Liver (tissue), 8 donors: ENCODE measurements at regions not wholly inside any gene's neighbourhood (a gene's known extent, or its start where the extent isn't known, plus 50 kb on each side); places are given as distances from the start of the nearest gene placed in this dataset.
"Not testable (repeated sequence)": the region's sequence is repeated elsewhere in the genome, so short reads cannot be mapped to it uniquely, and the experiment has no call there.

Experiments
- DNase-seq: peaks from one replicate; pipeline ENCODE4 v3.0.0-alpha.2; 2017; ENCODE audit warnings: low spot score
- H3K27ac ChIP-seq, 2 donors: one replicate each; pipeline ENCODE4 v1.7.0; 2013; ENCODE audit warnings: inconsistent platforms in 2 of 2, low read length in 2 of 2, control low read depth in 1 of 2, low read depth in 1 of 2, mild to moderate bottlenecking in 1 of 2
- H3K27me3 ChIP-seq, 4 donors: one replicate each; pipeline versions ENCODE4 v1.6.1 to v1.7.0; 2013; ENCODE audit warnings: low read length in 3 of 4, inconsistent platforms in 1 of 4, mild to moderate bottlenecking in 1 of 4, moderate library complexity in 1 of 4; ENCODE audit not compliant: control insufficient read depth in 4 of 4, insufficient read depth in 4 of 4
- H3K36me3 ChIP-seq, 4 donors: one replicate each; pipeline versions ENCODE4 v1.6.1 to v1.7.0; 2013; ENCODE audit warnings: low read length in 3 of 4, mild to moderate bottlenecking in 3 of 4, low read depth in 1 of 4, moderate library complexity in 1 of 4; ENCODE audit not compliant: control insufficient read depth in 4 of 4, insufficient read depth in 3 of 4
- H3K4me1 ChIP-seq, 4 donors: one replicate each; pipeline versions ENCODE4 v1.6.1 to v1.7.0; 2013; ENCODE audit warnings: low read length in 3 of 4, mild to moderate bottlenecking in 3 of 4, moderate library complexity in 1 of 4; ENCODE audit not compliant: control insufficient read depth in 4 of 4, insufficient read depth in 4 of 4
- H3K4me3 ChIP-seq, 3 donors: one replicate each; pipeline versions ENCODE4 v1.6.1 to v1.7.0; 2013; ENCODE audit warnings: low read length in 3 of 3, control low read depth in 1 of 3, low read depth in 1 of 3, mild to moderate bottlenecking in 1 of 3
- H3K9ac ChIP-seq, 2 donors: one replicate each; pipeline ENCODE4 v1.7.0; 2013; ENCODE audit warnings: low read length in 2 of 2, mild to moderate bottlenecking in 2 of 2, moderate library complexity in 2 of 2, control low read depth in 1 of 2, low read depth in 1 of 2
- H3K9me3 ChIP-seq, 4 donors: one replicate each; pipeline versions ENCODE4 v1.6.1 to v1.7.0; 2013; ENCODE audit warnings: low read length in 3 of 4; ENCODE audit not compliant: control insufficient read depth in 4 of 4
- FOXA2 ChIP-seq: IDR thresholded peaks from 2 replicates; pipeline ENCODE4 v1.6.1; 2016; ENCODE audit warnings: antibody characterized with exemption
- HNF4A ChIP-seq, 2 donors: conservative IDR thresholded peaks; 2 replicates each; pipeline ENCODE4 v1.6.1; 2016; ENCODE audit warnings: antibody characterized with exemption in 2 of 2, mild to moderate bottlenecking in 2 of 2
- HNF4G ChIP-seq: IDR thresholded peaks from 2 replicates; pipeline ENCODE4 v1.6.1; 2016; ENCODE audit warnings: antibody characterized with exemption
- MAX ChIP-seq: IDR thresholded peaks from 2 replicates; pipeline ENCODE4 v1.6.1; 2016; ENCODE audit warnings: antibody characterized with exemption
- NR2F2 ChIP-seq: IDR thresholded peaks from 2 replicates; pipeline ENCODE4 v1.6.1; 2016; ENCODE audit warnings: antibody characterized with exemption
- RAD21 ChIP-seq, 2 donors: IDR thresholded peaks; 2 replicates each; pipeline ENCODE4 v1.6.1; 2016; ENCODE audit warnings: antibody characterized with exemption in 2 of 2, mild to moderate bottlenecking in 2 of 2
- REST ChIP-seq: IDR thresholded peaks from 2 replicates; pipeline ENCODE4 v1.6.1; 2016; ENCODE audit warnings: antibody characterized with exemption, mild to moderate bottlenecking
- RXRA ChIP-seq, 2 donors: IDR thresholded peaks; 2 replicates each; pipeline ENCODE4 v1.6.1; 2017 to 2018; ENCODE audit warnings: antibody characterized with exemption in 2 of 2, mild to moderate bottlenecking in 1 of 2
- SP1 ChIP-seq: IDR thresholded peaks from 2 replicates; pipeline ENCODE4 v1.6.1; 2018; ENCODE audit warnings: antibody characterized with exemption, mild to moderate bottlenecking
- ZBTB33 ChIP-seq: IDR thresholded peaks from 2 replicates; pipeline ENCODE4 v1.6.1; 2016; ENCODE audit warnings: antibody characterized with exemption
- WGBS: extraction: QIAGEN DNeasy Blood & Tissue Kit; methylation state at CpG from one replicate; pipeline ENCODE4 v1.1.7; 2013; 5-methylcytosine and 5-hydroxymethylcytosine counted together
- TF ChIP-seq, protein P1 (sequence below): fragments of 150-350 bp; IDR thresholded peaks from 2 replicates; pipeline ENCODE4 v1.5.1; 2017; ENCODE audit warnings: improper control_type of control experiment, low read depth, low read length; ENCODE audit not compliant: missing input control
- TF ChIP-seq, protein P2 (sequence below): IDR thresholded peaks from 2 replicates; pipeline ENCODE4 v1.6.1; 2016; ENCODE audit warnings: antibody characterized with exemption
- donor health status: healthy.
- donor health status: healthy.
- donor health status: healthy.
- donor health status: healthy.
- donor health status: healthy.

GRCh38 chr18:70398076-70398475, 109.2 kb downstream of the SOCS6 start:
- Histone ChIP-seq H3K36me3 (no peaks in the 10 kb centered on the region), H3K27me3 (no peaks in the 10 kb centered on the region), H3K9ac (no peak overlapping the region), H3K4me3 (no peak overlapping the region), H3K4me1 (no peaks in the 10 kb centered on the region), H3K27ac (no peak overlapping the region), H3K9me3 (no peaks in the 10 kb centered on the region)
- DNase-seq: no peak
- 96% methylated on average over 1 of the region's 1 CpG for WGBS
- no peak for TF ChIP-seq HNF4A (conservative IDR thresholded peaks at IDR 0.05)

GRCh38 chr18:70397259-70397925, 108.5 kb downstream of the SOCS6 start:
- Histone ChIP-seq H3K36me3 (no peaks in the 10 kb centered on the region), H3K9me3 (no peaks in the 10 kb centered on the region), H3K4me3 (no peak overlapping the region), H3K9ac (no peak overlapping the region), H3K27me3 (no peaks in the 10 kb centered on the region), H3K4me1 (no peaks in the 10 kb centered on the region), H3K27ac (no peak overlapping the region)
- no peak for TF ChIP-seq HNF4G
- TF ChIP-seq HNF4A (conservative IDR thresholded peaks at IDR 0.05): no peak
- no peak for TF ChIP-seq FOXA2
- TF ChIP-seq MAX: no peak
- no peak for TF ChIP-seq RXRA (IDR thresholded peaks at IDR 0.05)
- no peak for TF ChIP-seq REST
- TF ChIP-seq SP1: no peak
- no peak for TF ChIP-seq ZBTB33
- no peak for TF ChIP-seq RAD21 (IDR thresholded peaks at IDR 0.05)
- no peak for TF ChIP-seq NR2F2
- TF ChIP-seq, protein P1, sequence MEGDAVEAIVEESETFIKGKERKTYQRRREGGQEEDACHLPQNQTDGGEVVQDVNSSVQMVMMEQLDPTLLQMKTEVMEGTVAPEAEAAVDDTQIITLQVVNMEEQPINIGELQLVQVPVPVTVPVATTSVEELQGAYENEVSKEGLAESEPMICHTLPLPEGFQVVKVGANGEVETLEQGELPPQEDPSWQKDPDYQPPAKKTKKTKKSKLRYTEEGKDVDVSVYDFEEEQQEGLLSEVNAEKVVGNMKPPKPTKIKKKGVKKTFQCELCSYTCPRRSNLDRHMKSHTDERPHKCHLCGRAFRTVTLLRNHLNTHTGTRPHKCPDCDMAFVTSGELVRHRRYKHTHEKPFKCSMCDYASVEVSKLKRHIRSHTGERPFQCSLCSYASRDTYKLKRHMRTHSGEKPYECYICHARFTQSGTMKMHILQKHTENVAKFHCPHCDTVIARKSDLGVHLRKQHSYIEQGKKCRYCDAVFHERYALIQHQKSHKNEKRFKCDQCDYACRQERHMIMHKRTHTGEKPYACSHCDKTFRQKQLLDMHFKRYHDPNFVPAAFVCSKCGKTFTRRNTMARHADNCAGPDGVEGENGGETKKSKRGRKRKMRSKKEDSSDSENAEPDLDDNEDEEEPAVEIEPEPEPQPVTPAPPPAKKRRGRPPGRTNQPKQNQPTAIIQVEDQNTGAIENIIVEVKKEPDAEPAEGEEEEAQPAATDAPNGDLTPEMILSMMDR: no peak
- TF ChIP-seq, protein P2, sequence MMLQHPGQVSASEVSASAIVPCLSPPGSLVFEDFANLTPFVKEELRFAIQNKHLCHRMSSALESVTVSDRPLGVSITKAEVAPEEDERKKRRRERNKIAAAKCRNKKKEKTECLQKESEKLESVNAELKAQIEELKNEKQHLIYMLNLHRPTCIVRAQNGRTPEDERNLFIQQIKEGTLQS: no peak
- WGBS: 92% methylated on average over 5 of the region's 5 CpGs
- DNase-seq: no peak

DNA sequence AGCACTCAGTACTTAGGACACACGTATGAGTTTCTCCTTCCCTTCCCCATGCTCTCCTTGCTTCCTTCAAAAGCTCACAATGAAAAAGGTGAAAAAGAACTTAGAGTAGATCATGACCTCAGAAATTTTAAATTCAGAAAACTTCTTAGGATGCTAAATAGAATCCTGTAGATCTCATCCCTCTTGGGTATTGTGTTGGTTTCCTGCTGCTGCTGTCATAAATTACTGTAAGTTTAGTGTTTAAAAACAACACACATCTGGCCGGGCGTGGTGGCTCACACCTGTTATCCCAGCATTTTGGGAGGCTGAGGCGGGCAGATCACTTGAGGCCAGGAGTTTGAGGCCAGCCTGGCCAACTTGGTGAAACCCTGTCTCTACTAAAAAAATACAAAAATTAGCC, 106.9 kb downstream of the SOCS6 start:
- not testable (repeated sequence) for H3K4me3 ChIP-seq, DNase-seq, H3K27me3 ChIP-seq, H3K4me1 ChIP-seq, H3K9ac ChIP-seq, H3K36me3 ChIP-seq, H3K27ac ChIP-seq, H3K9me3 ChIP-seq
- 73% methylated on average over 4 of the region's 4 CpGs for WGBS
